HEK293 (cell line): ENCODE measurements at regions not wholly inside any gene's neighbourhood (a gene's known extent, or its start where the extent isn't known, plus 50 kb on each side); places are given as distances from the start of the nearest gene placed in this dataset.

Experiments used
- ATF2 ChIP-seq: fragments of 450-650 bp; formaldehyde crosslinking; IDR thresholded peaks from 2 replicates; pipeline ENCODE4 v1.5.1; 2016; ENCODE audit warnings: missing biosample characterization, missing genetic modification characterization, low read depth
- CTCF ChIP-seq: fragments of 450-650 bp; formaldehyde crosslinking; IDR thresholded peaks from 2 replicates; pipeline ENCODE4 v1.5.1; 2016; ENCODE audit warnings: missing biosample characterization, missing genetic modification characterization
- OVOL3 ChIP-seq: fragments of 450-650 bp; formaldehyde crosslinking; IDR thresholded peaks from 2 replicates; pipeline ENCODE4 v1.5.1; 2016; ENCODE audit warnings: missing biosample characterization, missing genetic modification characterization
- REST ChIP-seq: fragments of 450-650 bp; formaldehyde crosslinking; IDR thresholded peaks from 2 replicates; pipeline ENCODE4 v1.5.1; 2016; ENCODE audit warnings: missing biosample characterization, missing genetic modification characterization
- SALL2 ChIP-seq: fragments of 450-650 bp; formaldehyde crosslinking; IDR thresholded peaks from 2 replicates; pipeline ENCODE4 v1.5.0; 2017; ENCODE audit warnings: missing biosample characterization, mild to moderate bottlenecking, missing genetic modification characterization, borderline replicate concordance
- ZBTB8A ChIP-seq: fragments of 450-650 bp; formaldehyde crosslinking; IDR thresholded peaks from 2 replicates; pipeline ENCODE4 v1.5.1; 2016; ENCODE audit warnings: missing biosample characterization, missing genetic modification characterization
- ZIC2 ChIP-seq: fragments of 450-650 bp; formaldehyde crosslinking; IDR thresholded peaks from 2 replicates; pipeline ENCODE4 v1.5.1; 2016; ENCODE audit warnings: missing biosample characterization, missing genetic modification characterization
- ZNF138 ChIP-seq: fragments of 450-650 bp; formaldehyde crosslinking; IDR thresholded peaks from 2 replicates; pipeline ENCODE4 v1.5.1; 2016; ENCODE audit warnings: missing biosample characterization, missing genetic modification characterization, borderline replicate concordance
- ZNF513 ChIP-seq: fragments of 450-650 bp; IDR thresholded peaks from 2 replicates; pipeline ENCODE4 v1.5.1; 2018; ENCODE audit warnings: missing biosample characterization, missing genetic modification characterization
- ZNF555 ChIP-seq: fragments of 450-650 bp; formaldehyde crosslinking; conservative IDR thresholded peaks from 2 replicates; pipeline ENCODE4 v1.5.1; 2017; ENCODE audit warnings: missing biosample characterization, mild to moderate bottlenecking, missing genetic modification characterization, inconsistent platforms
- ZNF76 ChIP-seq: fragments of 450-650 bp; formaldehyde crosslinking; IDR thresholded peaks from 2 replicates; pipeline ENCODE4; 2016; ENCODE audit warnings: low read depth, missing biosample characterization, missing genetic modification characterization, borderline replicate concordance
- ZNF792 ChIP-seq: fragments of 450-650 bp; formaldehyde crosslinking; IDR thresholded peaks from 2 replicates; pipeline ENCODE4 v1.5.1; 2016; ENCODE audit warnings: missing biosample characterization, missing genetic modification characterization
- ZSCAN18 ChIP-seq: fragments of 450-650 bp; formaldehyde crosslinking; IDR thresholded peaks from 2 replicates; pipeline ENCODE4 v1.5.1; 2016; ENCODE audit warnings: missing biosample characterization, missing genetic modification characterization

GRCh38 chr7:124596881-124597280, 168.7 kb downstream of the GPR37 start:
- TF ChIP-seq REST (tag by site-specific recombination) (no peak), ATF2 (tag by site-specific recombination) (no peak), SALL2 (tag by site-specific recombination) (no peak), ZNF792 (tag by site-specific recombination) (no peak), CTCF (tag by site-specific recombination) (no peak), ZNF138 (tag by site-specific recombination) (no peak), ZNF76 (tag by site-specific recombination) (no peak), ZSCAN18 (tag by site-specific recombination) (no peak), ZBTB8A (tag by site-specific recombination) (no peak), ZIC2 (tag by site-specific recombination) (no peak), ZNF513 (tag by site-specific recombination) (no peak), ZNF555 (tag by site-specific recombination) (no peak), OVOL3 (tag by site-specific recombination) (no peak)
